8988T (cell line): ENCODE measurements at regions not wholly inside any gene's neighbourhood (a gene's known extent, or its start where the extent isn't known, plus 50 kb on each side); places are given as distances from the start of the nearest gene placed in this dataset.

ENCODE experiments used
- DNase-seq: peaks from one replicate; pipeline ENCODE4 v3.0.0; 2011

DNA sequence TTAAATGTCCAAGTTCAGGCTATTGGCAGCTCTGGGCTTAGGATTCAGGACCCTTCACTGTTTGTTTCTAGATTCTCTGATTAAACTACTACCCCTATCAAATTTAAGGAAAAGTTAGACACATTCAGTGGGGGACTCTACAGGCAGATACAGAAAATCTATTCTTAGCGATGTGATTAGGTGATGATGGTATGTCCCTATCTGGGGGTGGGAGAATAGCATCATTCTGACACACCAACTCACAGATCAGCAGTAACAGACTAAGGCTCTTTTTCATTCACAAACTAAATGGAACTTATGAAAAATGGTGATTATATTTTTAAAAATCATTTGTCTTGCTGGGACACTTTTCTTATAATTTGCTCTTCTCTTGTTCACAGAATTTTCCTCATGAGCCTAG is 232.9 kb upstream of the CDH2 start:
- no peak for DNase-seq

DNA sequence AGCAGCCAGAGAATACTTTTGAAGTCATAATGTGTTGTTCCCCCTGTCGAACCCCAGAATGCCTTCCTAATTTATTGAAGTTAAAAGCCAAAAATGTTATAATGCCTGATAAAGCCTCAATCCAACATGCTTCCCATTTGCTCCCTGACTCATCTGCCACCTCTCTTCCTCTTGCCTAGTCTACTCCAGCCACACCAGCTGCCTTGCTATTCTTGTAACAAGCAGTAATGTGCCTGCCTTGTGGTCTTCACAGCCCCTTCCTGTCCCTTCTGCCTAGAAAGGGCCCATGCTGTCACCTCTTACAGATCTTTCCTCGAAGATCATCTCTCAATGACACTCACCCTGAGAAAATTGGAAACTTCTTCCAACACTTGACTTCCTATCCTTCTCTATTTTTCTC is 231.6 kb upstream of the CDH2 start:
- no peak for DNase-seq

DNA sequence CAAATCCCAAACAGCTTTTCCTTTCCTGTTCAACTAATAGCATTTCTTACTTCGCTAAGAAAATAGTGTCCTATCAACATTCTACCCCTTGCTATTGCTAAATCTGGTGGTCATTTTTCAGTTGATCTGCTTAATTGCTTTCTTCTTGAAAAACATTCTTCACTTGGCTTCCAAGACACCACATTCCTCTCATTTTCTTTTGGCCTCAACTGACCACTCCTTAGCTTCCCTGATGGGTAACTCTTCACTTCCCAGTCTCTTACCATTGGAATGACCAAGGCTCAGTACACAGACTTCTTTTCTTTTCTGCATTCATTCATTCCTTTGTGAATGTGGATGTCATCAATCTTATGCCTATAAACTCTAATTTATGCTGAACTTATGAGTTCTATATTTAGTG is 230.8 kb upstream of the CDH2 start:
- DNase-seq: no peak

DNA sequence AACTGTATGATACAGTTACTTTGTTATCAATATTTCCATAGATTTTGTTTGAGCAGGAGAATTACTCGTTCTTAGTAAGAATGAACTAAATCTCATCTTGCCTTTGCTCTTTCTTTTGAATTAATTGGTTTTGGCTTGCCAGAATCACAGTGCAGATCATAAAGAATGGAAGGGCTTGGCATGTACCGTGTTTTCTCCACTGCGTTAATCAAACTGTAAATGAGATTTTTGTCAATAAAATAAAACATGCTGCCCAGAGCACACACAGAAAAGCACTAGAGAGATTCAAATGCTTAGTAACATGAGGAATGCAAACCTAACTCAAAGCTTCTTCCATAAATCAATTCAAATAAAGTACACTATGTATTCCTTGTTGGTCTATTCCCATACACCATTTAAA is 229.6 kb upstream of the CDH2 start:
- DNase-seq: no peak

DNA sequence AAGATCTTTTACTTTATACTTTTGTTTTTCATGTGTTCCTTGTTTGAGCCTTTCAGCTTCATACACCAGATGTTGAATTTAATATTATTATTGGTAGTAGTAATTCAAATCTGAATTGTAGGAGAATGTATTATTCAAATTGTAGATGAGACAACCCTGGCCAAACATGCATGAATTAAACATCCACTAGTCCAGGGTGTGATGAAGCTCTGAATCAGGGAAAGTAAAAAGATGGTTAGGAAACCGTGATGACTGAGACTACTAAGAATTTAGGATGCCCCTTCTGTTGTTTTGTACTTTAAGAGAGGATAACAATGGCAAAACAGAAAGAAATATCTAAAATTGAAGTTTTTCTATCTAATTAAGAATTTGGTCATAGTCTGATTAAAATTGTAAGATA is 227.8 kb upstream of the CDH2 start:
- no peak for DNase-seq

DNA sequence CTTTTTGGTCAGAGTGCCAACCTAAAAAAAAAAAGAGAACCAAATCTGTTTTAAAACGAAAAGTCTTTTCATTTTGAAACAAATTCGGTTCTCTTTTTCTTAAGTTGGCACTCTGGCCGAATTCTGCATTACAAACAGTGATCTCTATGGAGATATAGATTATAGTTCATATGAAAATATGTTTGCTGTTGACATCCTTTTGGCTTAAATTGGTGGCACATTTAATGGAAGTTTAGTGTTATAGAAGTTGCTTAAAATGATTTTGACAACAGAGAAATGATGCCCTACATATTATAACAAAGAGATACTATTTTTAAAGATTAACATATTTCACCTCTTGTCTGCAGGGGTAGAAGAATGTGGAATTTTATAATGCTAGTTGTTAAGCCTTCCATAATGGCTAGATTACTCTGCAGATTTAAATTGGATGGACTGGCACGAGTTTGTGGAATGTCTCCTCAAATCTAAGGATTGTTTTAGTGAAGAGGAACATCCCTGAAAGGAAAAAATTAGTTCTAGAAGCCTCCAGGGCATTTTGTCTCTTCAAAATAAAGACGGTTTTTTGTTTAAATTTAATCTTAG is 222.9 kb upstream of the CDH2 start:
- no peak for DNase-seq

DNA sequence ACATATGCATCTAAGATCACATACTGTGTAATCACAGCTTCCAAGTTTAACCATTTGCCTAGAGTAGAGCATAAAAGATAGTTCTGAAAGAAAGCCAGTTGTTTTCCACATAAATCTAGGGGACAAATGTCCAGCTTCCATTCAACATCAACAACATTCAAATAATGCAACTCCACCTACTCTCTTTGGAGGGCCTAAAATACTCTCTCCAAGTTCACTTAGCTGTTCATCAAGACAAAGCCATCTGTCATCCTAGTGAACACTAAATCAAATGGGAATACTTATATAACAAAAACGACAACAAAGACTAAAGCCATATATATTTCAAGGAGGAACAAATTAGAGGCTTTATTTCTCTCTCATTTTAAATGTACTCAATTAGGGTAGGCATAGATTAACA is 221.5 kb upstream of the CDH2 start:
- DNase-seq: no peak

DNA sequence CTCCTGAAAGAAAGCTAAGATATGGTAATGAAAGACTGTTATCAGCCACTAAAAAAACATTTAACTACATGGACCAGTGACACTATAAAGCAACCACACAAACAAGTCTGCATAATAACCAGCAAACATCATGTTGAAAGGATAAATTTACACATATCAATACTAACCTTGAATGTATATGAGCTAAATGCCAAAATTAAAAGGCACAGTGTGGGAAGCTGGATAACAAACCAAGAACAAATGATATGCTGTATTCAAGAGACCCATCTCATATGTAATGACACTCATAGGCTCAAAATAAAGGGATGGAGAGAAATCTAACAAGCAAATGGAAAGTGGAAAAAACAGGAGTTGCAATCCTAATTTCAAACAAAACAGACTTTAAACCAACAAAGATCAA is 213.1 kb upstream of the CDH2 start:
- DNase-seq: no peak

DNA sequence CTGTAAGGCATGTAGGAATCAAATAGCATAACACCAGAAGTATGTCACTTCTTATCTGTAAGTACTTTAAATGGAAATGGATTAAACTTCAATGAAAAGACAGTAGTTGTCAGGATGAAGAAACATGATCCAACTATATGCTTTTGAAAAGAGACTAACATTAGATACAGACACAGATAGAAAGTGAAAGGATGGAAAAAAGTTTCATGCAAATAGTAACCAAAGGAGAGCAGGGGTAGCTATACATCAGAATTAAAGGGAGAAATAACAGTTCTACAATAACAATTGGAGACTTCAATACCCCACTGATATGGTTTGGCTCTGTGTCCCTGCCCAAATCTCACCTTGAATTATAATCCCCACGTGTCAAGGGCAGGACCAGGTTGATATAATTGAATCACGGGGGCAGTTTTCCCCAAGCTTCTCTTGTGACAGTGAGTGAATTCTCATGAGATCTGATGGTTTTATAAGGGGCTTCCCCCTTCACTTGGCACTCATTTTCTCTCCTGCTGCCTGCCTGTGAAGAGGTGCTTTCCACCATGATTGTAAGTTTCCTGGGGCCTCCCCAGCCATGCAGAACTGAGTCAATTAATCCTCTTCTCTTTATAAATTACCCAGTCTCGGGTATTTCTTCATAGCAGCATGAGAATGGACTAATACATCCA is 205.4 kb upstream of the CDH2 start:
- DNase-seq: no peak

DNA sequence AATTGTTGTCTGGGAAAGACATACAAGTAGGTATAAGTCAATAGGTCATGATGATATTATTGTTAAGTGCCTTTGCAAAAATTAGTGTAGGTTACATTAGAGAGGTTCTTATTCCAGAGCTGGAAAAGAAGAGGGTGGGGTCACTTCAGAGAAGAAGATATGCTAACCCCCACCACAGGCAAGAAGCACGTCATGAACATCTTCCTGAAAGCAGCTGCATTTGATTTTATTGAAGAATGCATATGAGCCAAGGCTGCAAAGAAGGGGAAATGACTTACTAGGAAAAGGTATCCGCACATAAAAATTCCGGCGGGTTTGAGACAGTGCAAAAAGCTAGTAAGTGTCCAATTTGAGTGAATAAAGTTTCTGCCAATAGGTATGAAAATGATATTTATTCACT is 195.3 kb upstream of the CDH2 start:
- no peak for DNase-seq

DNA sequence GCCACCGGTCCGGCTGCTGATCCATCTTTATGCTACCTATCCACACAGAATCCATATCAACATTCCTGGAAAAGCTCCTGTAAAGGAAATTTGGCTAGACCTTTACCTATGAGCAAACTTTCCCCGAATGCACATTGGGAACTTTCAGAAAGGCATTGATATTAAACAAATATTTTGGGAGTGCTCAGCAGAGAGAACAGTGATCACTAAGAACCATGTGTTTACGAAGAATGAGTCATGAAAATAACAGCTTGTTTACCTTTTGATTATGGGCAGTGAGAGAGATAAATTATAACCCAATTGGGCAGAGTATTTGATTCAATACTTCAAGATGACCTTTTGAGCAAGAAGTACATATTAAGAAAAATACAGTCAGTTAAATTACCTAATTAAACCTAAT is 189.7 kb upstream of the CDH2 start:
- no peak for DNase-seq

DNA sequence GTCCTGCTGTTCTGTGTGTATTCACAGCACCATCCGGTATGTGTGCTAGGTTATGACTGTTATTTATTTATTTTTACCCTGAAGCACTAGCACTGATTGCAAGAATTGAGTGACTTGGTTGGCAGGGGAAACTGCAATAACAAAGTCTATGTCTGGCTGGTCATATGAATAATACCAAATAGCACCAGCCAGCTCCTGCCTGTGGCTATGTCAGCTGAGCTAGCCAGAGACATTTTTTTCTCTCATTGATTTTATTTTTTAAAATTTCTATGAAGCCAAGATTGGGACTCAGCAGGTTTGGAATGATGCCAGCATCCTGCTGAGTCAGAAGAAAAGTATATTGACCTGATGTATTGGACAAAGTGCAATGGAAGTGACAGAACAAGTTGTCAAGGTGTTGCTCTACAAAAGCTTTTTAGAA is 188.5 kb upstream of the CDH2 start:
- DNase-seq: no peak

DNA sequence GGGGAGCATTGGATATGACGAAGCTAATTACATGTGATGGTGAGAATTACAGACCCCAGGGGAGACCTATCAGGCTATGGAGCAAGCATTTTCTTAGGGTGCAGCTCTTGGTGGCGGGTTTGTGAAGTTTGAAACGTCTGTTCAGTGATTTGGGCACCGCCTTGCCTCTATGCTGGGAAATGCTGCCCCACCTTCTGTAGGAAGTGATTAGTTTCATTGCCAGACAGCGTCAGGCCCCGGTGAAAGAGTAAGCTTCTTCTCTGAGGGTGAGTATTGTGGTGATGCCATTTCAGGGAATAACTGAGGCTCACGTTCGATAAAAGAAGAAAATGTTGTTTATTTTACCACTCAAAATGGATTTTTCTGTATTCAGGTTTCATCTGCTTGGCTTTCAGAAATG is 186.2 kb upstream of the CDH2 start:
- DNase-seq: no peak

DNA sequence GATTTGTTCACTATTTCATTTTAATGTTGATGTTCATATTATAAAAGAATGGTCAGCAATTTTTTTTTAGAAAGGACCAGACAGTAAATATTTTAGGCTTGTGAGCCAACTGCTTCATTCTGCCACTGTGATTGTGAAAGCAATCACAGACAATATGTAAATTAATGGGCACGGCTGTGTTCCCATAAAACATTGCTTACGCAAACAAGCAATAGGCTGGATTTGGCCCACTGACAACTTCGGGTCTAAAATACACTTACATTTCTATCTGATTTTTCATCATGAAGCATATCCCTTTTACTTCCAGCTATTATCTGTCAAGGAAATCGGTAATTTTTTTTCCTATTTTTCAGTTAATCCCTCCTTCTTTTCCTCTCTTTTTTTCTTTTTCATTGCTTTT is 182.2 kb upstream of the CDH2 start:
- no peak for DNase-seq

DNA sequence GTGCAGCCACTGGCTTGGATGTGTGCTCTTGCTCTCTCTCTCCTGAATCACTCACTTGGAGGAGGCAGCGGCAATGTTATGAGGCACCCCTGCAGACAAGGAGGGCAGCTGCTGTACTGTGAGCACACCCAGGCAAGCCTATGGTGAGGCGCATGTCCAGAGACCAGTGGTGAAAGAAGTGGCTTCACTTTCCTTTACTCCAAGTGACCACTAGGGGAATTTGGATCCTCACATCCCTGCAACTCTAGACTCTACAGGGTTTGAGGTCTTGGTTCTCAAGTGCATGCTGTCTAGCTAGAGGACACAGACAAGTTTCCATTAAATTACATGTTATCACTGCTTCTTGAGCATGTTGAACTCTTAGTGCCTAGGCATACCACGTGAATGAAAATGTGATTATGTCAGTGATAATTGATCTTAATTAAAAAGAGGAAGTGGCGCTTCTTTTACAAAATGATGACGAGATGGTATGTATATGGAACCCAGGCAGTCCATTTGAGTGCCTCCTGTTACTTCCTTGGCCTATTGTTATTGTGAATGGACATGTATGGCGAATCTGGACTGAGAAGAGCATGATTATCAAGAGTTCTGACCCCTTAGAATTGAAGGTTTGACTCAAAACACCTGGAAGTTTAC is 181.0 kb upstream of the CDH2 start:
- no peak for DNase-seq

DNA sequence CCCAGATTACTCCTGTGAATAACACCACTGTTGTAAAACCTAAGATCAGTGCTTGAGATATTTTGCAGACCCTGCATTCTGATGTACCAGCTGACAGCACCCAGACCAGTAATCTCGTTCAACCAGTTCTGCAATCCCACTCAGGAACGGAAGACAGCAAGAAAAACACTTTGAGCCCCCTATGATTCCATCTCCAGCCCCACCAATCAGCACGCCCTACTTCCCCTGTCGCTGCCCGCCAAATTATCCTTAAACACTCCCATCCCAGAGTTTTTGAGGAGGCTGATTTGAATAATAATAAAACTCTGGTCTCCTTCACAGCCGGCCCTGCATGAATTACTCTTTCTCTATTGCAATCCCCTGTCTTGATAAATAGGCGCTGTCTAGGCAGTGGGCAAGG is 173.9 kb upstream of the CDH2 start:
- DNase-seq: no peak

DNA sequence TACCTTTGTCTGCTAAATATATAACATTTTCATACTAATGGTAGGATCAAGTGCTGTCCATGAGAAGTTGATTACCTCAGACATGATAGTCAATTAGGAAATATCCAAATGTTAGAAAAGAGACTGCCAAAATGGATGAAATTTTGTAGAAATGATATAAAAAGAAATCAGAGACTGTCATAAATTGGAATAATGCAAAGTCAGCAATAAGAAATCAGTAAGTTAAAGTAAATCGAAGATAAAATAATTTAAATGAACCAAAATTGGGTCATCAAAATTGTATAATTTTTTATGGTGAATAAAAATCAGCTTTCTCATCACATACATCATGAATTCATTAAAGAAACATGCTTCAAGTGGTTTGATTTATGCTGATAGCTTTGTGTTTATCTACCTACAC is 165.3 kb upstream of the CDH2 start:
- DNase-seq: no peak

DNA sequence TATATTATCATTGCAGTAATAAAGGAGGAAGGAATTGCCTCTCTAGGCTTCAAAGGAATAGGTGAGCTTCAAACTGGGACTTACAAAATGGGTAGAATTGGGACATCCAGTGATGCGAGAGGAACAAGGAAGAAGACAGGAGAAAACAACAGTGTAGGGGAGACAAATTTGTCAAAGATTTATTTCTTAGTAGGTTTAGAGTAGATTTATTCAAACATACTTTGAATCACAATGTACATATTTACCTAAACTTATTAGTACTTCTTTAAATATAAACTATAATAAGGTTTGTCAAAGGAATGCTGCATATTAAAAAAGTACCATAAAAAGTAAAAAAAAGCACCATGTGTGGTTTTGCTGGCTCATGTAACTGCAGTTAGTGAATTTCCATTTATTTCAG is 161.4 kb upstream of the CDH2 start:
- no peak for DNase-seq

DNA sequence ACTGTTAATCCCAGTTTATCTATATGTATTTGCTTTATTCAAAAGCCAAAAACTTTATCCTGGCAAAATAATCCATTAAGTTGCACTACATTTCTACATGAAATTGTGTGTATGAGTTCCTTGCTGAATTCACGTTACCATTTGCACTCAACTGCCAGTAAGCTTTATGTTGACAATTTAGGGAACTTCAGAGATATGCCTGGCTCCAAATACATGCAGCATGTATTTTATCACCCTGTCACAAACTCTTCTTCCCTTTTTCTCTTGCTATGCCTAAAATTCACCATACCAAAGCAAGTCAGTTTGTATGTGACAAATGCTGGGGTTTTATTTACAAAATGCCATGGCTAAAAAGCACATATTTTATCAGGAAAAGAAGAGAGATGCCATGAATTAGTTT is 157.6 kb upstream of the CDH2 start:
- DNase-seq: no peak

DNA sequence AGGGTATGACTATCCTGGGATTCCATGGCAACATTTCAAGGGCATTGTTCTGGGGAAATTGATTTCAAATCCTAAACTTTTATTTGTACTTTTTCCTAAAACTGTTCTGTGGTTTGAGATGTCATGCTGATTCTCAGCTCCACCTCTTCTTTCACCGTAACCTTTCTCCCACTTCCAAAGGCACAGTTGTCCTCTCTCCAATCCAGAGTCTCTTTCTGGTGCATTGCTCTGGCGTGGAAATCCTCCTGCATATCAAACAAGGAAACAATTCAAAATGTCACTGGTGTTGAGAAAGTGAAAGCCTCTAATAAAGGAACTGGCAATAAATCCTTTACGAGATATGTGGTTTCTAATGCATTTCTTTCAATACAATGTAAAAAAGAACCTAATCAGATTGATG is 155.1 kb upstream of the CDH2 start:
- DNase-seq: no peak

DNA sequence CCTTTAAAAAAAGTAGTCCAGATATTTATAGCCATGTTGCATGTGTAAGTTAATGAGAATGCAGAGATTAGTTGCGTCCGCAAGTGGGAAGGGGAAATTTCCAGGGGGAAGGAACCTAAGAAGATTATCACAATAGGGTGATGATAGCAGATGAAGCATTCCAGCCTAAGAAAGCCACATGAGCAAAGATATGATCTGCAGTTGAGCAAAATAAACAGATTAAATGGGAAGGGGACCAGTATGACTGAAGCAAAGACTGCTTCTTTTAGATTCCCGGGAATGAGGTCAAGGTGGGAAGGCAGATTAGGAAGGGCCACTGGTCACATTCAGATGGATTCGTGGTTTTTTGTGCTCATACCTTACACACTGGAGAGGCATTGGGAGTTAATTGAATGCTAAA is 154.6 kb upstream of the CDH2 start:
- DNase-seq: no peak

DNA sequence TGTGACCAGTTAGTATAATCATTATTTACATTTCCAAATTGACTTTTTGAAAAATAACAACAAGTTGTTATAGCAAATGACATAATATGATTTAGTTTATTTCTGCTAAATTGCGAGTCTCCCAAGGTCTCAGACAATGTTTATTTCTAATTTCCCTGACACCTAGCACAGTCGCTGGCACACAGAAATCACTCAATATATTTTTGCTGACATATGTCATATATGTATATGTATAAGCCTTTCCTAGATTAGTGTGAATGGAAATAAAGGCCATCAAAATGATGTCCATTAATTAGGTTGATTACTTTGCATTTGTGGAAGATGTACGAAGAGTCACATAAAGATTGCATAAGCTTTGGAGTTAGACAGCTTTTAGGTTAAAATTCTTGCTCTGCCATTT is 136.7 kb upstream of the CDH2 start:
- no peak for DNase-seq

DNA sequence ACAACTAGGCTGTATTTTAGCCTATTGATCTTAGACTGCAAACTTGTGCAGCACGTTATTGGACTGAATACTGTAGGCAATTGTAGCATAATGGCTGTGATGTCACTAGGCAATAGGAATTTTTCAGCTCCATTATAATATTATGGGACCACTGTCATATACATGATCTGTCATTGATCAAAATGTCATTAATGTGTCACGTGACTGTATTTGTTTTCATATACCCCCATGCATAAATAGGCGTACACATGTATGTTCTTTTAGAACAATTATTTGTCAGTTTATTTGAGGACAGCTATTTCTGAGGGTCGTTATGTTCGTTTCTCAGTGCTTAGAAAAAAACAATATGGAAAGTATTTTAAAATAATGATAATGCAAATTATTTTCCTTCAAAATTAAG is 111.9 kb upstream of the CDH2 start:
- no peak for DNase-seq

DNA sequence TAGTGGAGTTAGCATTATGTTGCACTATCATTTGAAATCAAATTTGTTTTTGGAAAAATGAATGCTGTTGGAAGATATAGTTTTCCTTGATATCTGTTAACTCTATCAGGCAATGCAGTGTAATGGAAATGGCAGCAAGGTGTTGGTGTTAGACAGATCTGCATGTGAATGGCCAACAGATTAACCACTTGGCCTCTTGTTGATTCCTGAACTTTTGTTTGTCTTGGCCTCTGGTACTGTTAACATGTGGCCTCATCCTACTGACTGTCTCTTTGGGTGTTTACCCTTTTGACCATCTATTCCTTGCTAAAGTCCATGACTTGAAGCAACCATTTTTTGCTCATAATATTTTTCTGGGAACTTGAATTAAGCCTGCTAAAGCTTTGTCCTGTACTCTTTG is 110.2 kb upstream of the CDH2 start:
- DNase-seq: no peak

DNA sequence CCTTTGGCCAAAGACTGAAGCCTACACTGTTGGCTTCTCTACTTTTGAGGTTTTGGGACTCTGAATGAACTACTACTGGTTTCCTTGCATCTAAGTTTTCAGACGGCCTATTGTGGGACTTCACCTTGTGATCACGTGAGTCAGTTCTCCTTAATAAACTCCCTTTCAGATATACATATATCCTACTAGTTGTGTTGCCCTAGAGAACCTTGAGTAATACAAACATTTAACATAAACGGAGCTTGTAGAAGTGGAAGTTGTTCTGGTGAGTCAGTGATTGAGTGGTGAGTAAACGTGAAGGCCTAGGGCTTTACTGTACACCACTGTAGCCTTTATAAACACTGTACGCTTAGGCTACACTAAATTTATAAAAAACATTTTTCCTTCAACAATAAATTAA is 107.2 kb upstream of the CDH2 start:
- DNase-seq: no peak
